ENCODE measurements at regions not wholly inside any gene's neighbourhood (a gene's known extent, or its start where the extent isn't known, plus 50 kb on each side); places are given as distances from the start of the nearest gene placed in this dataset.

DNA sequence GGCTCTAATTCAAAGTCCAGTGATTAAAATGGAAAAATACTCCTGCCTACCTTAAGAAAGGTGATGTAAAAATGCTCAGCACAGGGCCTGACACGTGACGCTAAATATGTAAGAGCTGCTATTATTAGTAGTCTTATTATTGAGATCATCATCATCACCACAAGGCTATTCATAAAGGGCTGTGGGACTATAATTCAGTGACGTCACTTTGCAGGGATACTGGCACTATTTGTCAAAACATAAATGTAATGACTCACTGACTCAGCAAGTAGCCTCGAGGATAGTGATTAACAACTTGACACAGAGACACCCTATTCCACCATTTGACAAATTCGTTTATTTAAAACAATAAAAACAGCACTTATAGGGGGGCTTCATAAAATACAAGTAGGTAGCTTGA, 258.9 kb downstream of the SPANXN1 start:
- TF ChIP-seq, protein P1, sequence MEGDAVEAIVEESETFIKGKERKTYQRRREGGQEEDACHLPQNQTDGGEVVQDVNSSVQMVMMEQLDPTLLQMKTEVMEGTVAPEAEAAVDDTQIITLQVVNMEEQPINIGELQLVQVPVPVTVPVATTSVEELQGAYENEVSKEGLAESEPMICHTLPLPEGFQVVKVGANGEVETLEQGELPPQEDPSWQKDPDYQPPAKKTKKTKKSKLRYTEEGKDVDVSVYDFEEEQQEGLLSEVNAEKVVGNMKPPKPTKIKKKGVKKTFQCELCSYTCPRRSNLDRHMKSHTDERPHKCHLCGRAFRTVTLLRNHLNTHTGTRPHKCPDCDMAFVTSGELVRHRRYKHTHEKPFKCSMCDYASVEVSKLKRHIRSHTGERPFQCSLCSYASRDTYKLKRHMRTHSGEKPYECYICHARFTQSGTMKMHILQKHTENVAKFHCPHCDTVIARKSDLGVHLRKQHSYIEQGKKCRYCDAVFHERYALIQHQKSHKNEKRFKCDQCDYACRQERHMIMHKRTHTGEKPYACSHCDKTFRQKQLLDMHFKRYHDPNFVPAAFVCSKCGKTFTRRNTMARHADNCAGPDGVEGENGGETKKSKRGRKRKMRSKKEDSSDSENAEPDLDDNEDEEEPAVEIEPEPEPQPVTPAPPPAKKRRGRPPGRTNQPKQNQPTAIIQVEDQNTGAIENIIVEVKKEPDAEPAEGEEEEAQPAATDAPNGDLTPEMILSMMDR (IDR thresholded peaks at IDR 0.05): no peak
- no peak for TF ChIP-seq POLR2A (IDR thresholded peaks at IDR 0.05)

Measured in Peyer's patch (tissue), 4 donors.